HG03175 (cell line): ENCODE measurements at regions not wholly inside any gene's neighbourhood (a gene's known extent, or its start where the extent isn't known, plus 50 kb on each side); places are given as distances from the start of the nearest gene placed in this dataset.
A peak's percentile ranks its signal among the peaks of the same experiment; 100 is the strongest.

Source experiments
- ATAC-seq: cut with Tn5 transposase; IDR thresholded peaks from one replicate; pipeline ENCODE4 v1.9.1; 2021; ENCODE audit warnings: mild to moderate bottlenecking, moderate library complexity; ENCODE audit not compliant: unreplicated experiment

GRCh38 chr20:57091748-57092111 lies 174.7 kb downstream of the BMP7 start:
- ATAC-seq = no peak

GRCh38 chr20:57092112-57092899 lies 174.1 kb downstream of the BMP7 start:
- peak; percentile 62 for ATAC-seq

- no peak for ATAC-seq
Observed at GRCh38 chr20:57092900-57093530, 173.4 kb downstream of the BMP7 start.

- ATAC-seq = no peak
Observed at GRCh38 chr20:57093766-57094165, 172.7 kb downstream of the BMP7 start.

- no peak for ATAC-seq
Observed at GRCh38 chr20:57094252-57094891, 172.1 kb downstream of the BMP7 start.

- ATAC-seq = no peak
Observed at GRCh38 chr20:57094991-57095390, 171.4 kb downstream of the BMP7 start.

GRCh38 chr20:57095426-57095825 lies 171.0 kb downstream of the BMP7 start:
- no peak for ATAC-seq

- ATAC-seq = no peak
Observed at GRCh38 chr20:57097245-57097915, 169.1 kb downstream of the BMP7 start.

- ATAC-seq = no peak
Observed at GRCh38 chr20:57102160-57102559, 164.3 kb downstream of the BMP7 start.

GRCh38 chr20:57102566-57102965 lies 163.9 kb downstream of the BMP7 start:
- no peak for ATAC-seq

GRCh38 chr20:57103146-57103800 lies 163.2 kb downstream of the BMP7 start:
- ATAC-seq = no peak

- no peak for ATAC-seq
Observed at GRCh38 chr20:57104113-57104512, 162.3 kb downstream of the BMP7 start.

GRCh38 chr20:57104651-57105204 lies 161.7 kb downstream of the BMP7 start:
- ATAC-seq = no peak

GRCh38 chr20:57106030-57106682 lies 160.3 kb downstream of the BMP7 start:
- ATAC-seq = no peak

- ATAC-seq = no peak
Observed at GRCh38 chr20:57106692-57107091, 159.7 kb downstream of the BMP7 start.

GRCh38 chr20:57107208-57107607 lies 159.2 kb downstream of the BMP7 start:
- no peak for ATAC-seq

- no peak for ATAC-seq
Observed at GRCh38 chr20:57108218-57108617, 158.2 kb downstream of the BMP7 start.

- no peak for ATAC-seq
Observed at GRCh38 chr20:57108742-57109570, 157.5 kb downstream of the BMP7 start.

- no peak for ATAC-seq
Observed at GRCh38 chr20:57109571-57109953, 156.9 kb downstream of the BMP7 start.
